NCI-H2171 treated with DMSO at 0.1 percent for 48 hours (cell line): ENCODE measurements at regions not wholly inside any gene's neighbourhood (a gene's known extent, or its start where the extent isn't known, plus 50 kb on each side); places are given as distances from the start of the nearest gene placed in this dataset.

ENCODE experiments used
- DNase-seq: peaks from one replicate; lab custom pipeline; 2025; lab: John Stamatoyannopoulos, UW

GRCh38 chr6:22466665-22467245 is 102.6 kb upstream of the HDGFL1 start:
- DNase-seq: peak; percentile 15

- peak; percentile 21 for DNase-seq
Observed at GRCh38 chr6:22467645-22468044, 101.7 kb upstream of the HDGFL1 start.

- no peak for DNase-seq
Observed at GRCh38 chr6:22468256-22468965, 101.0 kb upstream of the HDGFL1 start.

GRCh38 chr6:22470454-22471131 is 98.8 kb upstream of the HDGFL1 start:
- DNase-seq: no peak

- peak; percentile 42 for DNase-seq
Observed at GRCh38 chr6:22471132-22471690, 98.2 kb upstream of the HDGFL1 start.

- no peak for DNase-seq
Observed at GRCh38 chr6:22471746-22472145, 97.6 kb upstream of the HDGFL1 start.

- DNase-seq: peak; percentile 10
Observed at GRCh38 chr6:22473991-22474682, 95.2 kb upstream of the HDGFL1 start.

- no peak for DNase-seq
Observed at GRCh38 chr6:22476811-22477390, 92.5 kb upstream of the HDGFL1 start.

GRCh38 chr6:22497276-22497675 is 72.1 kb upstream of the HDGFL1 start:
- DNase-seq: no peak

GRCh38 chr6:22499815-22500214 is 69.6 kb upstream of the HDGFL1 start:
- no peak for DNase-seq

- no peak for DNase-seq
Observed at GRCh38 chr6:22506496-22506895, 62.9 kb upstream of the HDGFL1 start.

GRCh38 chr6:22512686-22513427 is 56.5 kb upstream of the HDGFL1 start:
- peak; percentile 61 for DNase-seq

- peak; percentile 27 for DNase-seq
Observed at GRCh38 chr6:22513667-22514066, 55.7 kb upstream of the HDGFL1 start.

GRCh38 chr6:22519237-22519636 is 50.1 kb upstream of the HDGFL1 start:
- DNase-seq: no peak
